Astrocyte of the cerebellum (primary cell): ENCODE measurements at regions not wholly inside any gene's neighbourhood (a gene's known extent, or its start where the extent isn't known, plus 50 kb on each side); places are given as distances from the start of the nearest gene placed in this dataset.

Experiments
- DNase-seq: peaks from one replicate; pipeline ENCODE4 v3.0.0-alpha.2; 2011; ENCODE audit warnings: low read depth
- H3K4me3 ChIP-seq: 2 replicates; pipeline ENCODE4 v1.5.1; 2011; ENCODE audit warnings: mild to moderate bottlenecking, low read depth, low read length, moderate library complexity
- in situ Hi-C: cut with HindIII; loops from 2 replicates; pipeline ENCODE4 v1.10.0; 2017; ENCODE audit warnings: low sequenced_read_pairs
- TF ChIP-seq, protein P1 (sequence below): IDR thresholded peaks from 2 replicates; pipeline ENCODE4 v1.5.1; 2012; ENCODE audit warnings: low read length, low read depth, moderate library complexity, mild to moderate bottlenecking; ENCODE audit errors: missing control alignments

DNA sequence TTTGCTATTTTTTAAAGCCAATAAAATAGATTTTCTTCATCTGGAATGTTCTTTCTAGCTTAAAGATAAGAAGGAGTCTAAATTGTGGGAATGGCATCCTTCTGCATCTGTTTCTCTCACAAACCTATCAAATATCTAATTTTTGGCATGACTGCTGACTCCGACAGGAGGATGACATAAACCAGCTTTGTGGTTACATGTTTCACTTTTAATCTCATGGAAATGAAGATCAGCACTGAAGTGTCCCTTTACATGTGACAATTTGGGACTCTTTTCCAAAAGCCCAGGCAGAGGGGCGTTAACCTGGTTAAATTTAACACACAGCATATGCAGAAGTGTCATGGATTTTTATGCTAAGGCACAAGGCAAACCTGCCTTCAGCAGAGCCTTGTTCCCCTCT, 694.7 kb downstream of the ARHGAP15 start:
- in situ Hi-C loops: no loop called here
- no peak for DNase-seq
- H3K4me3 ChIP-seq: no peak overlapping the region
- TF ChIP-seq, protein P1, sequence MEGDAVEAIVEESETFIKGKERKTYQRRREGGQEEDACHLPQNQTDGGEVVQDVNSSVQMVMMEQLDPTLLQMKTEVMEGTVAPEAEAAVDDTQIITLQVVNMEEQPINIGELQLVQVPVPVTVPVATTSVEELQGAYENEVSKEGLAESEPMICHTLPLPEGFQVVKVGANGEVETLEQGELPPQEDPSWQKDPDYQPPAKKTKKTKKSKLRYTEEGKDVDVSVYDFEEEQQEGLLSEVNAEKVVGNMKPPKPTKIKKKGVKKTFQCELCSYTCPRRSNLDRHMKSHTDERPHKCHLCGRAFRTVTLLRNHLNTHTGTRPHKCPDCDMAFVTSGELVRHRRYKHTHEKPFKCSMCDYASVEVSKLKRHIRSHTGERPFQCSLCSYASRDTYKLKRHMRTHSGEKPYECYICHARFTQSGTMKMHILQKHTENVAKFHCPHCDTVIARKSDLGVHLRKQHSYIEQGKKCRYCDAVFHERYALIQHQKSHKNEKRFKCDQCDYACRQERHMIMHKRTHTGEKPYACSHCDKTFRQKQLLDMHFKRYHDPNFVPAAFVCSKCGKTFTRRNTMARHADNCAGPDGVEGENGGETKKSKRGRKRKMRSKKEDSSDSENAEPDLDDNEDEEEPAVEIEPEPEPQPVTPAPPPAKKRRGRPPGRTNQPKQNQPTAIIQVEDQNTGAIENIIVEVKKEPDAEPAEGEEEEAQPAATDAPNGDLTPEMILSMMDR: no peak

DNA sequence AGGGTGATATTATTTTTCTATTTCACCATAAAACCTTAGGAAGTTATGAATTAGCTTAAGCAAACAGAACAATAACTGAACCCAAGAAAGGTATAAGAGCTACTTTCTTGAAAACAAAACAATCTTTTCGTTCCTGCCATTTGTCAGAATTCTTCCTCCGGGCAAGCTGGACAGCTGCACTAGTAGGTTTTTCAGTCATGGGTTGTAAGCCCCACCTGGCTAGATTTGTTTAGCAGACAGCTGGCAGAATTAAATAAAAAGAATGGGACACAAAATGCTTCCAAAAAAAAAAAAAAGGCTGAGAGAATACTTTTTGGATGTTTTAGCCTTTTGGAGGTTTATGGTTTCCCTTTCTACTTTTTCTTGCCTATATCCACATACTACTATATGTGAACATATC, 694.1 kb downstream of the ARHGAP15 start:
- no peak for DNase-seq
- H3K4me3 ChIP-seq: no peak overlapping the region
- in situ Hi-C loops: no loop called here
- TF ChIP-seq, protein P1: no peak

DNA sequence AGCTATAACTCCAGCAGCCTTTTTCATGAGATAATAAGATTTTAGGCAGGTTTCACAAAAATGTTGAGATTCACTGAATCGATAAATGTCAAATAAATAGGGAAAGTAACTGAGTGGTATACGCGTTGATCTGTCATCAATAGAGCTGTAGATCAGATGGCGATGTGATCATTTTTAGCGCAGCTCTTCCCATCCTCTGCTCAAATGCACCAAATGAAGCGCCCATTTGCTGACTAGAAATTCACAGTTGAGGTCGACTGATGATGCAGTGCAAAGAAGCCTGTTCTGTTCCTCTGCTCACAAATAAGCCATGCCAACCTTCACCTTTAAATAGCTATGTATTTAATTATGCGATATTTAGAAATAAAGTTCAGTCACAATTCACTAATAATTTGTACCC, 693.5 kb downstream of the ARHGAP15 start:
- TF ChIP-seq, protein P1: no peak
- no peak overlapping the region for H3K4me3 ChIP-seq
- in situ Hi-C loops: no loop called here
- DNase-seq: no peak

DNA sequence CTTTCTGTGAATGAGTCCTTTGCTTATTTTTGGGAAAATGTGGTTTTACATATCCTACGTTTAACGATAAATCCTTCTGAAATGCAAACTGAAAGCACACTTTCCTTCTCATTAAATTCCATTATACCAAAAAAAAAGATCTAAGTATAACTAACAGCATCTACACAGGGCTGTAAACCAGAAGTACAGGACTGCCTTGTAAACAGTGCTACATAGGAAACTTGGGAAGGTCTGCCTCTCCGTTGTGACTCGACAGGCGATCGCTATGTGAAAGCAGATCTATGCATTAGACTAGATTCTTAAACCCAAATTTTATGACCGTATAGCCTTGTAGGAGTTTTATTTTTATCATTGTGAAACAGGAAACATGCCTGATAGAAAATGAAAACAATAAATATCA, 690.5 kb downstream of the ARHGAP15 start:
- in situ Hi-C loops: no loop called here
- TF ChIP-seq, protein P1: no peak
- H3K4me3 ChIP-seq: no peak overlapping the region
- DNase-seq: no peak

DNA sequence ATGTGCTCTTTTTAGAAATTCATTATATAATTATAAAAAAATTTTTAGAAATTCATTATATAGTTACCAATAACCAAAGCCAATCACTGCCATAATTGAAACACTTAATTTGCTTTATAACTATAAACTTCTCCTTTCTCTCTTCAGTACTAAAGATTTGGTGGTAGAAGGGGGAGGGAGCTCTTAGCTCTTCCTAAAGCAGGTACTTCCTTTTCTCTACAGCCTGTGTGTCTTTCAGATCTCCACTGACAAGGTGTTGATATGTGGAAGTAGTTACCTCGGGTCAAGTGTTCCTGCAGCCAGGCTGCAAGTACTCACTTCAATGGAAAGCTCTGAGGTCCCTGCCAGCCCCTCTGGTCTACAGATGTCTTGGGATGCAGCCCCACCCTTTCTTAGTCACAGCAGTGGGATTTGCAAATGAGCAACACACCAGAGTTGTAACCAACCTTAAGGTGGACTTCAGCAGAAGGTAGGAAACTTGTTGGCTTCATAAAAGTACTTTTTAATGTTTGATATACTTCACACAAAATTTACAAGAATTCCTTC, 690.0 kb downstream of the ARHGAP15 start:
- TF ChIP-seq, protein P1: no peak
- H3K4me3 ChIP-seq: no peak overlapping the region
- no peak for DNase-seq
- in situ Hi-C loops: no loop called here
